ENCODE measurements at regions not wholly inside any gene's neighbourhood (a gene's known extent, or its start where the extent isn't known, plus 50 kb on each side); places are given as distances from the start of the nearest gene placed in this dataset.

DNA sequence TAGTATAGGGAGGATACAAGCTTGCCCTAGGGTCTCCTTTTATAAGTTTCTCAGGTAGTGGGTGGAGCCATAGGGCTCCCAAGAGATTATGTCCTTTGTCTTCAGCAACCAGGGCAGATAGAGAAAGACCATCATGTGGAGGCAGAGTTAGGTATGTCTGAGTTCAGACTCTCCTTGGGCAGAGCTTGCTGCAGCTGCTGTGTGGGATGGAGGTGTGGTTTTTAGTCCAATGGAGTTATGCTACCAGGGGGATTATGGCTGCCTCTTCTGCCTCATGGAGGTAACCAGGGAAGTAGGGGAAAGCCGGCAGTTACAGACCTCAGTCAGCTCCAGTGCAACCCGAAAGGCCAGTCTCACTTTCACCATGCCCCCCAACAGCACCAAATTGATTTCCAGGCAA is 220.5 kb downstream of the NECTIN3 start:
- in situ Hi-C loops (cut with MboI) (no loop called here), intact Hi-C loops (cut with micrococcal nuclease) (no loop called here)
- Histone ChIP-seq H3K36me3 (ENCODE audit: control insufficient read depth, insufficient read depth, low read length) (no peaks in the 10 kb centered on the region), H3K4me1 (replicated peaks in 1 of 2; ENCODE audit: control insufficient read depth in 2 of 2, insufficient read depth in 2 of 2, low read length in 2 of 2) (no peaks in the 10 kb centered on the region), H3K79me2 (ENCODE audit: control insufficient read depth, insufficient read depth, low read length) (no peaks in the 10 kb centered on the region), H3K9ac (ENCODE audit: insufficient read depth in 1 of 2, low read depth in 2 of 2, low read length in 2 of 2) (no peak overlapping the region), H3K27ac (ENCODE audit: extremely low read depth, low read depth, low read length) (no peak overlapping the region), H3K4me3 (no peak overlapping the region), H3K9me3 (replicated peaks; ENCODE audit: control insufficient read depth, insufficient read depth, low read depth, low read length) (no peaks in the 10 kb centered on the region), H3K9me1 (ENCODE audit: control insufficient read depth, insufficient read depth, low read length) (no peaks in the 10 kb centered on the region), H4K20me1 (replicated peaks; ENCODE audit: control insufficient read depth, insufficient read depth, low read length) (no peaks in the 10 kb centered on the region), H2AFZ (ENCODE audit: low read depth, low read length) (no peak overlapping the region), H3K4me2 (ENCODE audit: insufficient read depth, low read length) (no peak overlapping the region), H3K27me3 (ENCODE audit: control insufficient read depth in 2 of 2, insufficient read depth in 2 of 2, low read length in 2 of 2) (no peaks in the 10 kb centered on the region)
- DNase-seq (ENCODE audit: extremely low read depth in 1 of 4, low spot score in 3 of 4) (no peak), ATAC-seq (no peak), FAIRE-seq (no peak)
- TF ChIP-seq, protein P1, sequence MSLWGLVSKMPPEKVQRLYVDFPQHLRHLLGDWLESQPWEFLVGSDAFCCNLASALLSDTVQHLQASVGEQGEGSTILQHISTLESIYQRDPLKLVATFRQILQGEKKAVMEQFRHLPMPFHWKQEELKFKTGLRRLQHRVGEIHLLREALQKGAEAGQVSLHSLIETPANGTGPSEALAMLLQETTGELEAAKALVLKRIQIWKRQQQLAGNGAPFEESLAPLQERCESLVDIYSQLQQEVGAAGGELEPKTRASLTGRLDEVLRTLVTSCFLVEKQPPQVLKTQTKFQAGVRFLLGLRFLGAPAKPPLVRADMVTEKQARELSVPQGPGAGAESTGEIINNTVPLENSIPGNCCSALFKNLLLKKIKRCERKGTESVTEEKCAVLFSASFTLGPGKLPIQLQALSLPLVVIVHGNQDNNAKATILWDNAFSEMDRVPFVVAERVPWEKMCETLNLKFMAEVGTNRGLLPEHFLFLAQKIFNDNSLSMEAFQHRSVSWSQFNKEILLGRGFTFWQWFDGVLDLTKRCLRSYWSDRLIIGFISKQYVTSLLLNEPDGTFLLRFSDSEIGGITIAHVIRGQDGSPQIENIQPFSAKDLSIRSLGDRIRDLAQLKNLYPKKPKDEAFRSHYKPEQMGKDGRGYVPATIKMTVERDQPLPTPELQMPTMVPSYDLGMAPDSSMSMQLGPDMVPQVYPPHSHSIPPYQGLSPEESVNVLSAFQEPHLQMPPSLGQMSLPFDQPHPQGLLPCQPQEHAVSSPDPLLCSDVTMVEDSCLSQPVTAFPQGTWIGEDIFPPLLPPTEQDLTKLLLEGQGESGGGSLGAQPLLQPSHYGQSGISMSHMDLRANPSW (CRISPR knock-in tag; IDR thresholded peaks at IDR 0.05) = no peak
- no peak for TF ChIP-seq ZNF583 (CRISPR knock-in tag; IDR thresholded peaks at IDR 0.05)
- no peak for TF ChIP-seq PML (IDR thresholded peaks at IDR 0.05; ENCODE audit: low read length)
- TF ChIP-seq KAT2B (IDR thresholded peaks at IDR 0.05; ENCODE audit: low read depth, low read length) = no peak
- TF ChIP-seq ZZZ3 (IDR thresholded peaks at IDR 0.05) = no peak
- TF ChIP-seq RFX7 (CRISPR knock-in tag; IDR thresholded peaks at IDR 0.05) = no peak
- no peak for TF ChIP-seq ZNF282 (CRISPR knock-in tag; IDR thresholded peaks at IDR 0.05)
- no peak for TF ChIP-seq CBFA2T3 (IDR thresholded peaks at IDR 0.05)
- no peak for TF ChIP-seq FOXM1 (IDR thresholded peaks at IDR 0.05; ENCODE audit: low read depth)
- TF ChIP-seq FOXM1 (CRISPR knock-in tag; IDR thresholded peaks at IDR 0.05; ENCODE audit: low read depth) = no peak
- no peak for TF ChIP-seq MTA1 (IDR thresholded peaks at IDR 0.05; ENCODE audit: borderline replicate concordance)
- no peak for TF ChIP-seq DIDO1 (tag; IDR thresholded peaks at IDR 0.05; ENCODE audit: low read depth)
- TF ChIP-seq FOXK2 (conservative IDR thresholded peaks at IDR 0.05 in 1 of 2, IDR thresholded peaks at IDR 0.05 in 1 of 2; ENCODE audit: low read depth in 2 of 2) = no peak
- TF ChIP-seq, protein P2, sequence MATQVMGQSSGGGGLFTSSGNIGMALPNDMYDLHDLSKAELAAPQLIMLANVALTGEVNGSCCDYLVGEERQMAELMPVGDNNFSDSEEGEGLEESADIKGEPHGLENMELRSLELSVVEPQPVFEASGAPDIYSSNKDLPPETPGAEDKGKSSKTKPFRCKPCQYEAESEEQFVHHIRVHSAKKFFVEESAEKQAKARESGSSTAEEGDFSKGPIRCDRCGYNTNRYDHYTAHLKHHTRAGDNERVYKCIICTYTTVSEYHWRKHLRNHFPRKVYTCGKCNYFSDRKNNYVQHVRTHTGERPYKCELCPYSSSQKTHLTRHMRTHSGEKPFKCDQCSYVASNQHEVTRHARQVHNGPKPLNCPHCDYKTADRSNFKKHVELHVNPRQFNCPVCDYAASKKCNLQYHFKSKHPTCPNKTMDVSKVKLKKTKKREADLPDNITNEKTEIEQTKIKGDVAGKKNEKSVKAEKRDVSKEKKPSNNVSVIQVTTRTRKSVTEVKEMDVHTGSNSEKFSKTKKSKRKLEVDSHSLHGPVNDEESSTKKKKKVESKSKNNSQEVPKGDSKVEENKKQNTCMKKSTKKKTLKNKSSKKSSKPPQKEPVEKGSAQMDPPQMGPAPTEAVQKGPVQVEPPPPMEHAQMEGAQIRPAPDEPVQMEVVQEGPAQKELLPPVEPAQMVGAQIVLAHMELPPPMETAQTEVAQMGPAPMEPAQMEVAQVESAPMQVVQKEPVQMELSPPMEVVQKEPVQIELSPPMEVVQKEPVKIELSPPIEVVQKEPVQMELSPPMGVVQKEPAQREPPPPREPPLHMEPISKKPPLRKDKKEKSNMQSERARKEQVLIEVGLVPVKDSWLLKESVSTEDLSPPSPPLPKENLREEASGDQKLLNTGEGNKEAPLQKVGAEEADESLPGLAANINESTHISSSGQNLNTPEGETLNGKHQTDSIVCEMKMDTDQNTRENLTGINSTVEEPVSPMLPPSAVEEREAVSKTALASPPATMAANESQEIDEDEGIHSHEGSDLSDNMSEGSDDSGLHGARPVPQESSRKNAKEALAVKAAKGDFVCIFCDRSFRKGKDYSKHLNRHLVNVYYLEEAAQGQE (IDR thresholded peaks at IDR 0.05; ENCODE audit: borderline replicate concordance) = no peak
- TF ChIP-seq, protein P2 (CRISPR knock-in tag; IDR thresholded peaks at IDR 0.05; ENCODE audit: low read depth) = no peak
- no peak for TF ChIP-seq ATF7 (IDR thresholded peaks at IDR 0.05)
- no peak for TF ChIP-seq GABPB2 (CRISPR knock-in tag; conservative IDR thresholded peaks at IDR 0.05)
- WGBS (ENCODE audit: insufficient coverage, low coverage, missing lambda C conversion rate) = 7% methylated on average over 2 of the region's 2 CpGs
- POLR2A ChIA-PET = interaction anchor here (0.8 kb wide), 1 partner anchor 139 kb away, joined by 3 read pairs; no protein-coding TSS in a partner anchor
- CTCF ChIA-PET (ENCODE audit: low intra/inter-chr PET ratio) = no interaction called here
- BruUV-seq (replicated peaks) = no TSS peak
